ENCODE measurements at regions not wholly inside any gene's neighbourhood (a gene's known extent, or its start where the extent isn't known, plus 50 kb on each side); places are given as distances from the start of the nearest gene placed in this dataset.

GRCh38 chr3:104796556-104796955 is 570.2 kb upstream of the ALCAM start:
- intact Hi-C loops (cut with DNase I), result no loop called here
- no peak for TF ChIP-seq CTCF (IDR thresholded peaks at IDR 0.05)

GRCh38 chr3:104805042-104805441 is 561.7 kb upstream of the ALCAM start:
- no peaks in the 10 kb centered on the region for H3K36me3 ChIP-seq
- no peak overlapping the region for H3K4me3 ChIP-seq
- no peaks in the 10 kb centered on the region for H3K4me1 ChIP-seq
- intact Hi-C loops (cut with DNase I), result no loop called here
- no peak overlapping the region for H3K27ac ChIP-seq
- no peaks in the 10 kb centered on the region for H3K27me3 ChIP-seq
- no peaks in the 10 kb centered on the region for H3K9me3 ChIP-seq
- no peak for DNase-seq (ENCODE audit: low spot score in 2 of 2)
- no peak for TF ChIP-seq CTCF (IDR thresholded peaks at IDR 0.05)

More at GRCh38 chr3:104796556-104796955, 570.2 kb upstream of the ALCAM start:
- Histone ChIP-seq H3K27me3 (no peaks in the 10 kb centered on the region), H3K4me1 (no peaks in the 10 kb centered on the region), H3K27ac (no peak overlapping the region), H3K4me3 (no peak overlapping the region), H3K9me3 (no peaks in the 10 kb centered on the region), H3K36me3 (no peaks in the 10 kb centered on the region)
- DNase-seq (ENCODE audit: low spot score in 2 of 2), result no peak

GRCh38 chr3:104805508-104805907 is 561.2 kb upstream of the ALCAM start:
- no peaks in the 10 kb centered on the region for H3K27me3 ChIP-seq
- no peaks in the 10 kb centered on the region for H3K9me3 ChIP-seq
- no peak overlapping the region for H3K4me3 ChIP-seq
- no peaks in the 10 kb centered on the region for H3K36me3 ChIP-seq
- intact Hi-C loops (cut with DNase I), result no loop called here
- H3K4me1 ChIP-seq, result no peaks in the 10 kb centered on the region
- no peak for DNase-seq (ENCODE audit: low spot score in 2 of 2)
- no peak overlapping the region for H3K27ac ChIP-seq
- TF ChIP-seq CTCF (IDR thresholded peaks at IDR 0.05), result no peak

- Histone ChIP-seq H3K27ac (no peak overlapping the region), H3K36me3 (no peaks in the 10 kb centered on the region), H3K27me3 (no peaks in the 10 kb centered on the region), H3K4me3 (no peak overlapping the region), H3K9me3 (no peaks in the 10 kb centered on the region), H3K4me1 (no peaks in the 10 kb centered on the region)
- TF ChIP-seq CTCF (IDR thresholded peaks at IDR 0.05), result no peak
- no peak for DNase-seq (ENCODE audit: low spot score in 2 of 2)
- intact Hi-C loops (cut with DNase I), result no loop called here
These were observed 555.8 kb upstream of the ALCAM start for GRCh38 chr3:104810896-104811295.

GRCh38 chr3:104816008-104816407 is 550.7 kb upstream of the ALCAM start:
- Histone ChIP-seq H3K36me3 (no peaks in the 10 kb centered on the region), H3K27ac (no peak overlapping the region), H3K4me1 (no peaks in the 10 kb centered on the region), H3K27me3 (no peaks in the 10 kb centered on the region), H3K9me3 (no peaks in the 10 kb centered on the region), H3K4me3 (no peak overlapping the region)
- intact Hi-C loops (cut with DNase I), result no loop called here
- no peak for TF ChIP-seq CTCF (IDR thresholded peaks at IDR 0.05)
- DNase-seq (ENCODE audit: low spot score in 2 of 2), result no peak

- Histone ChIP-seq H3K36me3 (no peaks in the 10 kb centered on the region), H3K4me1 (no peaks in the 10 kb centered on the region), H3K27me3 (no peaks in the 10 kb centered on the region), H3K4me3 (no peak overlapping the region), H3K9me3 (peaks cover 0 to 3% of the 10 kb centered on the region in 2 donors), H3K27ac (no peak overlapping the region)
- DNase-seq (ENCODE audit: low spot score in 2 of 2), result no peak
- TF ChIP-seq CTCF (IDR thresholded peaks at IDR 0.05), result no peak
- intact Hi-C loops (cut with DNase I), result no loop called here
These were observed 550.0 kb upstream of the ALCAM start for GRCh38 chr3:104816716-104817115.

Measured in ascending aorta (tissue), 2 donors.